ENCODE measurements at regions not wholly inside any gene's neighbourhood (a gene's known extent, or its start where the extent isn't known, plus 50 kb on each side); places are given as distances from the start of the nearest gene placed in this dataset.
A peak's percentile ranks its signal among the peaks of the same experiment; 100 is the strongest.

DNA sequence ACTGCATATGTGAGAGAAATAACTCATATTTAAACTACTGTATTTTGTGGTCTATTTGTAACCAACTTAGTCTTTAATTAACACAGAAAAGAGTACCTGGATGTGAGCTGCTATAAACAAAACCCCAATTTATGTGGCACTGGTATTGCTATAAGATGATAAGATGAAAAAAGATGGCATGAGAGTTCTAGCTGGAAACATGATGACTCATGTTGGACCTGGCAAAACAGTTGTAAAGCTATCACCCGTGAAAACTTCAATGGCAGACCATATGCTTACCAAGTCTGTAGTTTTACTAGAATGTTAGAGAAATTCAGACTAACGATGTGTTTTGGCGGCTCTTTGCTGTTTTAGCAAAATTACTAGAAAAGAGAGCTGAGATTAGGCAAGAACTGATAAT lies 69.6 kb upstream of the PCDH9 start:
- H3K27ac ChIP-seq, result peak overlapping the region; percentile 76
- DNase-seq (ENCODE audit: low read depth, low spot score), result no peak

DNA sequence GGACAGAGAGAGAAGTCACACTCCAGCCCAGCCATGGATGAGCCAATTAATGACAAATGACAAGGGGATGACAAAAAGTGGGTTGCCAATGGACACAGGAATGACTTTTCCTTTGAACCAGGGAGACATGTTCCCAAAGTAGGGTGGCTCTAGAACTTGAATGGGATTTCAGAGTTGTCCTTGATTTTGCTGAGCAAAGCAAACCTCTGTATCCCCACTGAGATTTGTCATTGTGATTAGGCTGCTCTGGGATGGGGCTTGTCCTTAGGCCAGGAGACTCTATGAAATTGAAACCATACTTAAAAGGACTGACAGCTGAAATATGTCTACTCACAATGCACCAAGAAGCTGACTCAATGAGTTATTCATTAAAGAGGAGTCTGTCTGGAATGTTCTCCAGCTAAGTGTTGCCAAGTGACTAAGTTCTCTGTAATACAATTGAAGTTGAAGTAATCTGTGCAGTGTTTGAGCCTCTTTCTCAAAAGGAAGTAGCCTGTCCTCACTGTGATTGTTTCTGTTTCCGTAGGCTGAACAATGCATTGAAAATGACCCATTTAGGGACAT lies 69.0 kb upstream of the PCDH9 start:
- H3K27ac ChIP-seq, result peak overlapping the region; percentile 76
- peak; percentile 55 for DNase-seq (ENCODE audit: low read depth, low spot score)

DNA sequence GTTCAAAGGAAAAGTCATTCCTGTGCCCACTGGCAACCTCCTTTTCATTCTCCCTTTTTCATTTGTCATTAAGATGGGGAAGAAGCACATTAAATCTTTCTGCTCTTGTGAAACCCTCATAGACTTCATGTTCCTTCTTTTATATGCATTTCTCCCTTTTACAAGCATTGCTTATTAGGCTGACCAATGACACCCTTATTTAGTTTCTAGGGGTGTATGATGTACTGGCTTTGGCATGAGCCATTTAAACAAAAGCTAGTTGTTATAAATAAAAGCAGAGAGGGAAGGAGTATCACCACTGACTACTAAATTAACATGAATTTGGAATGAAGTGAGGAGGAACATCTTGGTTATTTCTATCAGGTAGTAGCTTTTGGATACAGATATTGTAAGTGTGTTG lies 68.2 kb upstream of the PCDH9 start:
- H3K27ac ChIP-seq, result no peak overlapping the region
- DNase-seq (ENCODE audit: low read depth, low spot score), result no peak

DNA sequence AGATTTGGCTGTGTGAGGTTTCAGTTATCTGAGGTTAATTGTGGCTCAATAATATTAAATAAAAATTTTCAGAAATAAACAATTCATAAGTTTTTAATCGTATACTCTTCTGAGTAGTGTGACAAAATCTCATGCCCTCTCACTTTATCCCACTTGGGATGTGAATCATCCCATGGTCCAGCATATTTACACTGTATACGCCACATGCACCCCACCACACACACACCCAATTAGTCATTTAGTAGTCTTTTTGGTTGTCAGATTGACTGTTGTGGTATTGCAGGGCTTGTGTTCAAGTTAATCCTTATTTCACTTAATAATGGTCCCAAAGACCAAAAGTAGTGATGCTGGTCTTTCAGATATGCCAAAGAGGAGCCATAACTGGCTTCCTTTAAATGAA lies 66.4 kb upstream of the PCDH9 start:
- no peak overlapping the region for H3K27ac ChIP-seq

DNA sequence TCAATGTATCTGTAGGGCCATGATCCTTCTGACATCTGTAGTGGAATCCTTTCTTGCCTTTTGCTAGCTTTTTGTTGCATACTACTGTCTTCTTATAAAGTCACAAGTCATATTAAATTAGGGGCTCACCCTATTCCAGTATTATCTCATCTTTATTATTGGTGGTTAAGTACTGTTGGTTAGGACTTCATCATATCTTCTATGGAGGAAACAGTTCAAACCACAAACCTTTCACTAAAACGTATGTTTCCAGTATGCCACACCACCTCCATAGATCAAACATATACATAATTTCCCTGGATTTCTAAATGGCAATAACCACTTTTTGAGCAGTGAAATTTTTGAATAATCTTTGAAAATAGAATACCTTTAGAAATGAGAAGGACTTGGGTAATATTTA lies 62.8 kb upstream of the PCDH9 start:
- no peak for DNase-seq (ENCODE audit: low read depth, low spot score)
- no peak overlapping the region for H3K27ac ChIP-seq

More for the DNA sequence above, 66.4 kb upstream of the PCDH9 start:
- DNase-seq (ENCODE audit: low read depth, low spot score), result no peak

DNA sequence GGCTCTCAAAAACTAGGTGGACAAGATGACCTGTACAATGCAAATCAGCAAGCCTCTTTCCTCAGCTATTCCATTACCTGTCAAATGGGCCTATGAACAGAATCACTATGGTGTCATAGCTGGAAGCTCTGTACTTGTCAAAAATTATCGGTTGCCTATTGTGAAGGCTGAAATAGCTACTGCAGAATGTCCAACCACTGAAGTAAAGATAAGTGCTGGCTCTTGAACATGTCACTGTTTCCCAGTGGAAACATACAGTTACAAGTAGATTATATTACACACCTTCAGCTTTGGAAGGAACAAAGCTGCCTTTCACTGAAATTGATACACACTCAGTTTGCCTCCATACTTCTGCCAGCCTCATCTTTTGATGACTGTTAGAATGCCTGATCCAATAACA lies 55.5 kb upstream of the PCDH9 start:
- no peak for DNase-seq (ENCODE audit: low read depth, low spot score)
- H3K27ac ChIP-seq, result no peak overlapping the region

DNA sequence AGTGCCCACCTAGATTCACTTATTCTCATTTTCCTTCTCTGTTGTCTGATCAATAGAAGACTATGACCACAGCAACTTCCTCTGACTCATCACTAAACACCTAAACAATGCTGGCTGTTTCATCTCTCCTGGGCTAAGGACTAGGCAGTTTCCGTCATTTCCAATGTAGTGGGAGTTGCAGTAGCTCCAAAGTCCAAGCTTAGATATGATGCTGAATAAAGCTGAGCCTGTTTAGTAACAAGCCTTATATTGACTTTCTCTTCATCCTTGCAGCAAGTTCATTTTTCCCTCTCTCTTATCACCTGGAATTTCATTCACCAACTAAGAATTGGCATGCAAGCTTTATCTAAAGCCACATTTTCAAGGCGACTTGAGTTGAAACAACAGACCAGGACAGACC lies 53.5 kb upstream of the PCDH9 start:
- DNase-seq (ENCODE audit: low read depth, low spot score), result no peak
- no peak overlapping the region for H3K27ac ChIP-seq

DNA sequence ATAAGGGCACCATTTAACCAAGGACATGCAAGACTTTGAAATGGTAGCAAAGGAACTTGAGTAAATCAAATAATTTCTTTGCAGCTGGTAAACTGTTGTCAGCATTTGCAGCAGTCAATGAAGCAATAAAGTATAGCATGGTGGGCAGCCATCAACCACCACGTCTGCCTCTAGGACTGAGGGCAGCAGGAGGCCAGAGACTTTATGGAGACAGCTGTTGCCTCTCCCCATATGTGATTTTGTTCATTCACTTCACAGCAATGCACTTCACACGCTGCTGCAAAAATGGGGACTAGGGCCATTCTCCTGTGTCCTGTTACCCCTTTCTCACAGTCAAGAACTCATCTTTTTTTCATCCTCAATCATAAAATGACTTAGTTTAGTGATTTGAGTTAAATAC lies 51.3 kb upstream of the PCDH9 start:
- H3K27ac ChIP-seq, result no peak overlapping the region
- no peak for DNase-seq (ENCODE audit: low read depth, low spot score)
